NCI-H82 (cell line): ENCODE measurements at regions not wholly inside any gene's neighbourhood (a gene's known extent, or its start where the extent isn't known, plus 50 kb on each side); places are given as distances from the start of the nearest gene placed in this dataset.
"Not testable (repeated sequence)": the region's sequence is repeated elsewhere in the genome, so short reads cannot be mapped to it uniquely, and the experiment has no call there.

Experiments used
- DNase-seq: peaks from one replicate; lab custom pipeline; 2025; lab: John Stamatoyannopoulos, UW

GRCh38 chr13:112145551-112146360 lies 78.8 kb downstream of the SOX1 start:
- no peak for DNase-seq

- no peak for DNase-seq
Measured at GRCh38 chr13:112150352-112150751, 83.4 kb downstream of the SOX1 start.

DNA sequence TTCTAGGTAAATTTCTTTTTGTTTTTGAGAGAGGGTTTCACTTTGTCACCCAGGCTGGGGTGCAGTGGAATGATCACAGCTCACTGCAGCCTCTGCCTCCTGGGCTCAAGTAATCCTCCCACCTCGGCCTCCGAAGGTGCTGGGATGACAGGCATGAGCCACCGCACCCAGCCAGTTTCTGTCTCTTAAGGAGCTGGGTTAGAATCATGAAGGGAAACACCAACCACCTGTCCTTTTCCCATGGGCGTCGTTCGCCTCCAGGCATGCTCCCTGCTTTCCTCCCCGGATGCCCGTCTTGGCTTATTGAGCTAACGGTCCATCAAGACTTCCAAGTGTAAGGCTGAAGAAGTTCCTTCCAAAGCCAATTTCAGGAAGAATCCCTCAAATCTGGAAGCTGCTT lies 85.9 kb downstream of the SOX1 start:
- no peak for DNase-seq

GRCh38 chr13:112153364-112153763 lies 86.4 kb downstream of the SOX1 start:
- no peak for DNase-seq

- DNase-seq, result no peak
Measured at GRCh38 chr13:112153846-112154245, 86.9 kb downstream of the SOX1 start.

DNA sequence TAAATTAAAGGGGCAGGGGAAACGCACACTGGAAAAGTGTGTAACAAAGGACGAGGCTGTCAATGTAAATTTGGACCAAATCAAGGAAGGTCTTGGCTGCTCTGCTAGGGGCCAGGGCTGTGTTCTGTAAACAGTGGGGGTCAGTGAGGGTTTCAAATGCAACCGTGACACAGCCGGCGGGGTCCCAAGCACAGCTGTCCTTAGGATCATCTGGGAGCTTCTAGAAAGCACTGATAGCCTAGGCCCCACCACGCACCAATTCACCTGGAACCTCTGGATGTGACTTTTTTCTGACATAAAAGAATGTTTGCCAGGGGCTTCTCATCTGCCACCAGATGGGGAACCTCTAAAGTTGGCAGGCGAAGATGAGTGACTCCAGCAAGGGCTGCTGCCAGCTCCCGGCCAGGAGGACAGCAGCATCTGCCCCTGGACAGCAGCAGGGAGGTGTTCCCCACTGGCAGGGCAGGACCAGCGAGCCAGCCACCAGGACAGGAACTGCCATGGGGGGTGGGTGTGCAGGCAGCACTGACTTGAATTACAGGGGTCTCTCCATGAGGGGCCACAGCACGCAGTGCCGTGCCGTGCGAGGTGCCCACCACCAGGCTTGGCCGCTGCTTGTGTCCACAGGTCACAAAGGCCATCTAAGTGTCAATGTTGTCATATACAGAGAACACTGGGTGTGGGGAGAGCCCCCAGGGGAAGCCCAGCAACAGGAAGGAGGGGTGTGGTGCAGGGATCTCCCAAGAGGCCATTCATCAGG lies 87.5 kb downstream of the SOX1 start:
- DNase-seq, result no peak

DNA sequence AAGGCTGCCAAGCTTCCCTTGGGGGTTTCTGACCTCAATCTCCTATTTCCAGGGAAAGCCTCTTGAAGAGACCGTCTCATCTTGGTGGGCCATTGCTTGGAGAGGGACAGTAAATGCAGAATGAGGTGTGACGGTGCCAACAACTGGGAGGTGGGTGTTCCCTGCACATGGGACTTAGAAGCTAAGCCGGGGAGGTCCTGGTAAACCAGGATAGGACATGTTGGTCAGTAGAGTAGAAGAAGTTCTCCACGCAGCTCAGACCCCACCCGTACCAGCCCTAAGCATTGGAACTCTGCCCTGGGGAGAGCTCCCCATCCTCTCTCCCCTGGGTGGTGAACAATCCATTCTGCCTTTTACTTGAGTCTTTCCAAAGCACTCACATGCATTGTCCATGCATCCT lies 92.0 kb downstream of the SOX1 start:
- no peak for DNase-seq

DNA sequence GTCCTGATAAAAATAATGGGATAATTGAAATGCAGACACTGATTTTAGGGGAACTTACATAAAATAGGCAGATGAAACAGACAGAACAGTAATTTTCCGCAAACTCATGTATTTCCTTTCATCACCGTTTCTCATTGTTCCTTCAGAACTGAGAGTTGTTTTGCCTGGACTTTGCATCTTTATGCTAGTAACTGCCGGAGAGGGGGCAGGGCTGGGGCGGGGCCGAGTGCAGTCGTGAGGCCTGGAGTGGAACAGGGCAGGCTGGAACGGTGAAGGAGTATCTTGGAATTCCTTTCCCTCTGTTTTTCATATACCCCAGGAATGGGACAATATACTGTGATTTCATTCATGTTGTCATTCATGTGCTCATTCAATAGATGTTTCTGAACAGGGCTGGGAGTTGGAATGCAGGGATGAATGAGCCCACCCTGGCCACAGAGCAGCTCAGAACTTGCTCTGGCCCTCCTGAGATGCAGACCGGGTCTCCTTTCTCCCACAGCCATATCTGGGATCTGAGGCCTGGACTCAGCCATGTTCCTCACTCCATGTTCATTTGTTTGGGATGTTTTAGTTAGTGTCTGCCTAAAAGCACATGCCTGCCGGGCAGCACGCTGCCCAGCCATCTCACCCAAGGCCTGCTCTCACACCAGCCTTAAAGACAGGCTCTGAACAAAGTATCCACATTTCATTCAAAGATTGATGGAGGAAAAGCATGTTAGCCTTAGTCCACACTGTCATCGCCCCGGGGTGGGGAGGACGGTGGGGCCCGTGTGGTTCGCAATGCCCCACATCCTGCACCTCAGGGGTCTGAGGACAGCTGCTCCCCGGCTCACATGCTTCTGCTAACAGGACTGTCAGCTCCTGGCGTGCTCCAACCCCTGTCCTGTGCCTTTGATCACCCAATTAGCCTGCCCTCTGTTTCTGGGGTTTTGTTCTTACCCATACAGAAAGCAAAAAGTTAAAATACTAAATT lies 92.9 kb downstream of the SOX1 start:
- DNase-seq, result no peak

DNA sequence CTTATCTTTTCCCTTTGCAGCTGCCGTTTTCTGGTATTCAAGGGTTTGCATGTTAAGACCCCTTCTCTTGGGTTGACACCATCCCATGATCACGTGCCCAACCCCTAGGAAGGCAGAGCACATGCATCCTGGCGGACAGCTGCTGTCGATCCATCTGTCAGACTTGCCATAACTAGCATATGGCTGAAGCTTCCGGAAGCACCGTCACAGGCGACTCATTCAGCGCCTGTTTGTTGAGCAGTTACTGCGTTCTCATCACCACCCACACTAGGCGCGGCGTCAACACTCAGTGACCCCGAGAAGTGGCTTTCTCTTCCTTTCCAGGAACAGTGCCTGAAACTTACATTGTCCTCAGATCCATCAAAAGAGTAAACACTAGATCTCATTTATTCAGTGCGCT lies 93.6 kb downstream of the SOX1 start:
- no peak for DNase-seq

- no peak for DNase-seq
Measured at GRCh38 chr13:112161521-112162301, 94.8 kb downstream of the SOX1 start.

GRCh38 chr13:112163691-112164660 lies 97.0 kb downstream of the SOX1 start:
- DNase-seq, result not testable (repeated sequence)

- DNase-seq, result no peak
Measured at GRCh38 chr13:112165712-112166111, 98.8 kb downstream of the SOX1 start.

GRCh38 chr13:112168761-112169160 lies 101.8 kb downstream of the SOX1 start:
- no peak for DNase-seq

GRCh38 chr13:112169941-112170822 lies 103.2 kb downstream of the SOX1 start:
- no peak for DNase-seq

DNA sequence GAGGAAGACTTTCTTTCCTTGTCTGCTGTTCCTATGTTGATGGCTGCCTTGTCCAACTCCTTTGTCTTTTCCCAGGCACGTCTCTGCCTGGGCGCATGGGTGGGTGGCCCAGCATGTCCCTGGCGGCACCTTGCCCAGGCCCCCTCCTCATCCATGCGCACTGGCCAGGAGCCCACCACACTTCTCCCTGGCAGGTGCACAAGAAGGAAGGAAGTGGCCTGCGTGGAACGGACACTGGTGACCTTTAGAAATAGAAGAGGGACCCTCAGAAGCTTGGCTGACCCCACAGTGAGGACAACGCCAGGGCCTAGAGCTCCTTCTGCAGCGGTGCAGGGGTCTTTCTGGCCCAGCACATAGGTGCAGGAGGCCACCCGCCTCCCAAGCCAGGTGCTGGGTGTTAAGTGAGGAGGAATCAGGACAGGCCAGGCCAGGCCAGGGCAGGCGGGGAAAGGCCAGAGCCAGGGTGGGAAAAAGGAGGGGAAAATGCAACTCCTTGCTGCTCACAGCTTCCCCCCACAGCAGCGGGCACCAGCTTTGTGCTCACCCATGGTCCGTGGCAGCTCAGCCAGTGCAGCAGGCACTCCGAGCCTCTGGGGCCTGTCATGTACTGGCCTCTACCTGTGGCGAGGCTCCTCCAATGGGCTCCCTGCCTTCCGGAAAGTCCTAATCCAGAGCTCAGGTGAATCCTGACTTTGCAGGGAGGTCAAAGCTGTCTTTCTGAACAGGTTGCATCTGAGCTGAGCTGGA lies 104.0 kb downstream of the SOX1 start:
- DNase-seq, result no peak

DNA sequence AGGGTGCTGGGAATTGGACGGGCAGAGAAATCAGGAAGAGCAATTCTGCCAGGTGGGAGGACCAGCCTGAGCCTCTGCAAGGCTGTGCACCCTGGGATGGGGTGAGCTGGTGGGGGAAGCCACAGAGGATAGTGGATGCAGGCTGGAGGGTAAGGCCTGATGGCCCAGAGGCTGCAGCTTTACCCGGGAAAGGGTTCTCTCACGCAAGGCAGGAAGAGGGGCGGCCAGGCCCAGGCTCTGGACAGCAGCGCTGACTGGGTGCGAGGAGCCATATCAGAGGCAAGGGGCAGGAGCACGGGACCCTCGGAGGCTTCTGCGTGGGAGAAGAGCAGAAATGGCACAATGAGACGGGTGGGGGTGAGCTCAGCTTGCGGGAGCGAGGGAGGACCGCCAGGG lies 104.6 kb downstream of the SOX1 start:
- DNase-seq, result no peak

- DNase-seq, result no peak
Measured at GRCh38 chr13:112172017-112172416, 105.1 kb downstream of the SOX1 start.

DNA sequence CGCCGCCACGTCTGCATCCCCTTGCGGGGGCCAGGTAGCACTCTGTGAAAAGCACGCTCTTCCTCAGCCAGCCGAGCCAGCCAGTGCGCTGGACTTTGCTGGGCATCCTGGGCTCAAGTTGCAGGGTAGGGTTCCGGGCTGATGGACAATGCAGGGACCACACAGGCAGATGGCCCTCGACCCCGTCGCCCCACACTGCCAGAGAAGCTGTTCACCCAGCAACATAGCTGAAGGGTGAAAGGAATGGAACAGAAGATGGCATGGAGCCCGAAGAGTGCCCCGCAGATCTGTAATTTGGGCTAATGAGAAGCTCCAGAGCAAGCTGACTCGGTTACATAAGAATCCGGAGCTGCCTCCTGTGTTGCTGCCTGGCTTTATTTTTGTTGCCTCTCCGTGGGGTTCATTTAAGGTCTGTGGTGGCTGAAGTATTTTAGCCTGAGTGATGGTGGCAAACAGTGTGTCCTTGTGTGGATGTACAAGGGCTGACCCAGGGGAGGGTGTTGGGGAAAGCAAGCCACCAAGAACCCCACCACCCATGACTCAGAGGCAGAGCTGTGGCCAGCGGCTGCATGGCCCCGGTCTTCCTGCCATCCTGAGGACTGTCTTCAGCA lies 105.8 kb downstream of the SOX1 start:
- DNase-seq, result no peak
